ENCODE measurements at regions not wholly inside any gene's neighbourhood (a gene's known extent, or its start where the extent isn't known, plus 50 kb on each side); places are given as distances from the start of the nearest gene placed in this dataset.

GRCh38 chr2:217331523-217332416 is 471.9 kb upstream of the TNP1 start (continued):
- no peak for TF ChIP-seq HOXA9 (CRISPR knock-in tag; IDR thresholded peaks at IDR 0.05; ENCODE audit: borderline replicate concordance)
- TF ChIP-seq, protein P1, sequence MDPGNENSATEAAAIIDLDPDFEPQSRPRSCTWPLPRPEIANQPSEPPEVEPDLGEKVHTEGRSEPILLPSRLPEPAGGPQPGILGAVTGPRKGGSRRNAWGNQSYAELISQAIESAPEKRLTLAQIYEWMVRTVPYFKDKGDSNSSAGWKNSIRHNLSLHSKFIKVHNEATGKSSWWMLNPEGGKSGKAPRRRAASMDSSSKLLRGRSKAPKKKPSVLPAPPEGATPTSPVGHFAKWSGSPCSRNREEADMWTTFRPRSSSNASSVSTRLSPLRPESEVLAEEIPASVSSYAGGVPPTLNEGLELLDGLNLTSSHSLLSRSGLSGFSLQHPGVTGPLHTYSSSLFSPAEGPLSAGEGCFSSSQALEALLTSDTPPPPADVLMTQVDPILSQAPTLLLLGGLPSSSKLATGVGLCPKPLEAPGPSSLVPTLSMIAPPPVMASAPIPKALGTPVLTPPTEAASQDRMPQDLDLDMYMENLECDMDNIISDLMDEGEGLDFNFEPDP (CRISPR knock-in tag; conservative IDR thresholded peaks at IDR 0.05): no peak
- TF ChIP-seq, protein P2, sequence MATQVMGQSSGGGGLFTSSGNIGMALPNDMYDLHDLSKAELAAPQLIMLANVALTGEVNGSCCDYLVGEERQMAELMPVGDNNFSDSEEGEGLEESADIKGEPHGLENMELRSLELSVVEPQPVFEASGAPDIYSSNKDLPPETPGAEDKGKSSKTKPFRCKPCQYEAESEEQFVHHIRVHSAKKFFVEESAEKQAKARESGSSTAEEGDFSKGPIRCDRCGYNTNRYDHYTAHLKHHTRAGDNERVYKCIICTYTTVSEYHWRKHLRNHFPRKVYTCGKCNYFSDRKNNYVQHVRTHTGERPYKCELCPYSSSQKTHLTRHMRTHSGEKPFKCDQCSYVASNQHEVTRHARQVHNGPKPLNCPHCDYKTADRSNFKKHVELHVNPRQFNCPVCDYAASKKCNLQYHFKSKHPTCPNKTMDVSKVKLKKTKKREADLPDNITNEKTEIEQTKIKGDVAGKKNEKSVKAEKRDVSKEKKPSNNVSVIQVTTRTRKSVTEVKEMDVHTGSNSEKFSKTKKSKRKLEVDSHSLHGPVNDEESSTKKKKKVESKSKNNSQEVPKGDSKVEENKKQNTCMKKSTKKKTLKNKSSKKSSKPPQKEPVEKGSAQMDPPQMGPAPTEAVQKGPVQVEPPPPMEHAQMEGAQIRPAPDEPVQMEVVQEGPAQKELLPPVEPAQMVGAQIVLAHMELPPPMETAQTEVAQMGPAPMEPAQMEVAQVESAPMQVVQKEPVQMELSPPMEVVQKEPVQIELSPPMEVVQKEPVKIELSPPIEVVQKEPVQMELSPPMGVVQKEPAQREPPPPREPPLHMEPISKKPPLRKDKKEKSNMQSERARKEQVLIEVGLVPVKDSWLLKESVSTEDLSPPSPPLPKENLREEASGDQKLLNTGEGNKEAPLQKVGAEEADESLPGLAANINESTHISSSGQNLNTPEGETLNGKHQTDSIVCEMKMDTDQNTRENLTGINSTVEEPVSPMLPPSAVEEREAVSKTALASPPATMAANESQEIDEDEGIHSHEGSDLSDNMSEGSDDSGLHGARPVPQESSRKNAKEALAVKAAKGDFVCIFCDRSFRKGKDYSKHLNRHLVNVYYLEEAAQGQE (IDR thresholded peaks at IDR 0.05; ENCODE audit: borderline replicate concordance in 1 of 2, low read depth in 1 of 2, low read length in 2 of 2): peak in 1 of 2 experiments; percentile 45; a peak in 1 of 4 replicates
- no peak for TF ChIP-seq SRSF1 (optimal IDR thresholded peaks at IDR 0.05; ENCODE audit: low read depth, low read length)
- no peak for TF ChIP-seq ZNF713 (CRISPR knock-in tag; IDR thresholded peaks at IDR 0.05)
- TF ChIP-seq ZBTB8A (CRISPR knock-in tag; IDR thresholded peaks at IDR 0.05; ENCODE audit: borderline replicate concordance, low read depth): no peak; the same call in 1 of the 2 replicates
- TF ChIP-seq ETV6 (CRISPR knock-in tag; conservative IDR thresholded peaks at IDR 0.05): no peak
- 0 out of 2 replicates have a peak, but pooled peaks have one; percentile 37 for TF ChIP-seq ZNF709 (CRISPR knock-in tag; IDR thresholded peaks at IDR 0.05)
- peak; percentile 71; the same call in 1 of the 2 replicates for TF ChIP-seq ZNF441 (CRISPR knock-in tag; IDR thresholded peaks at IDR 0.05; ENCODE audit: borderline replicate concordance)
- TF ChIP-seq MZF1 (CRISPR knock-in tag; IDR thresholded peaks at IDR 0.05; ENCODE audit: borderline replicate concordance): no peak
- peak; percentile 83 for TF ChIP-seq CREM (IDR thresholded peaks at IDR 0.05)
- no peak for TF ChIP-seq CREM (CRISPR knock-in tag; IDR thresholded peaks at IDR 0.05)
- TF ChIP-seq RARG (CRISPR knock-in tag; IDR thresholded peaks at IDR 0.05; ENCODE audit: low read depth): no peak
- TF ChIP-seq, protein P3, sequence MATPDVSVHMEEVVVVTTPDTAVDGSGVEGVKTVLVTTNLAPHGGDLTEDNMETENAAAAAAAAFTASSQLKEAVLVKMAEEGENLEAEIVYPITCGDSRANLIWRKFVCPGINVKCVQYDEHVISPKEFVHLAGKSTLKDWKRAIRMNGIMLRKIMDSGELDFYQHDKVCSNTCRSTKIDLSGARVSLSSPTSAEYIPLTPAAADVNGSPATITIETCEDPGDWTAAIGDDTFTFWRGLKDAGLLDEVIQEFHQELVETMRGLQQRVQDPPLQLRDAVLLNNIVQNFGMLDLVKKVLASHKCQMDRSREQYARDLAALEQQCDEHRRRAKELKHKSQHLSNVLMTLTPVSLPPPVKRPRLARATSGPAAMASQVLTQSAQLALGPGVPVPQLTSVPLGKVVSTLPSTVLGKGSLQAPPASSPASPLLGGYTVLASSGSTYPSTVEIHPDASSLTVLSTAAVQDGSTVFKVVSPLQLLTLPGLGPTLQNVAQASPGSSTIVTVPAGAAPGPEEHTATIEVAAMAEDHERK (CRISPR knock-in tag; IDR thresholded peaks at IDR 0.05; ENCODE audit: low read depth): no peak
- TF ChIP-seq ZNF205 (CRISPR knock-in tag; IDR thresholded peaks at IDR 0.05): peak; percentile 74; the same call in 1 of the 2 replicates
- no peak for TF ChIP-seq TMF1 (CRISPR knock-in tag; IDR thresholded peaks at IDR 0.05; ENCODE audit: low read depth)
- TF ChIP-seq REPIN1 (CRISPR knock-in tag; IDR thresholded peaks at IDR 0.05; ENCODE audit: borderline replicate concordance, low read depth): peak; percentile 93; the same call in 1 of the 2 replicates
- no peak for TF ChIP-seq ZNF773 (CRISPR knock-in tag; IDR thresholded peaks at IDR 0.05; ENCODE audit: borderline replicate concordance)
- TF ChIP-seq ZFP37 (CRISPR knock-in tag; IDR thresholded peaks at IDR 0.05; ENCODE audit: borderline replicate concordance): 0 out of 2 replicates have a peak, but pooled peaks have one; percentile 74
- TF ChIP-seq ZNF333 (CRISPR knock-in tag; IDR thresholded peaks at IDR 0.05; ENCODE audit: borderline replicate concordance): no peak
- TF ChIP-seq AHR (CRISPR knock-in tag; IDR thresholded peaks at IDR 0.05): no peak
- no peak for TF ChIP-seq ZC3H4 (CRISPR knock-in tag; IDR thresholded peaks at IDR 0.05; ENCODE audit: borderline replicate concordance)
- peak; percentile 87 for TF ChIP-seq SOX13 (IDR thresholded peaks at IDR 0.05)
- peak in 1 of 2 experiments; percentile 99; a peak in 2 of 4 replicates for TF ChIP-seq SOX13 (CRISPR knock-in tag; conservative IDR thresholded peaks at IDR 0.05 in 1 of 2, IDR thresholded peaks at IDR 0.05 in 1 of 2)
